Kidney tubule cell (primary cell): ENCODE measurements at regions not wholly inside any gene's neighbourhood (a gene's known extent, or its start where the extent isn't known, plus 50 kb on each side); places are given as distances from the start of the nearest gene placed in this dataset.

Experiments
- DNase-seq: peaks from one replicate; pipeline ENCODE4 v3.0.0-alpha.2; 2018; ENCODE audit warnings: low spot score

DNA sequence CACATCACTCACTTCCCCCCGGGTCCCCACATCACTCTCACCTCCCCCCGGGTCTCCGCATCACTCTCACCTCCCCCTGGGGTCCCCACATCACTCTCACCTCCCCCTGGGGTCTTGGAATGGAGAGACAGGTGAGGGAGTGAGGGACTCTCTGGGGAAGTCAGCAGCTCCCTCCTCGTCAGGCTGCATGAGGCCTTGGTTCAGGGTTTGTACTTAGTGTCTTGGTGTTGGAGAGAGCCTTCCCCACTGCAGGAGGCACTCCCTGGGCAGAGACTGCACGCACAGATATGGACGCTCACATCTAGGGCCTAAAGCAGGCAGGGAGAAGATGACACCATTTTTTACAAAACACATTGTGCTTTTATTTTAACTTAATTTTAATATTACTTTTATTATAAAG lies 56.5 kb upstream of the IRX4 start:
- DNase-seq, result no peak

DNA sequence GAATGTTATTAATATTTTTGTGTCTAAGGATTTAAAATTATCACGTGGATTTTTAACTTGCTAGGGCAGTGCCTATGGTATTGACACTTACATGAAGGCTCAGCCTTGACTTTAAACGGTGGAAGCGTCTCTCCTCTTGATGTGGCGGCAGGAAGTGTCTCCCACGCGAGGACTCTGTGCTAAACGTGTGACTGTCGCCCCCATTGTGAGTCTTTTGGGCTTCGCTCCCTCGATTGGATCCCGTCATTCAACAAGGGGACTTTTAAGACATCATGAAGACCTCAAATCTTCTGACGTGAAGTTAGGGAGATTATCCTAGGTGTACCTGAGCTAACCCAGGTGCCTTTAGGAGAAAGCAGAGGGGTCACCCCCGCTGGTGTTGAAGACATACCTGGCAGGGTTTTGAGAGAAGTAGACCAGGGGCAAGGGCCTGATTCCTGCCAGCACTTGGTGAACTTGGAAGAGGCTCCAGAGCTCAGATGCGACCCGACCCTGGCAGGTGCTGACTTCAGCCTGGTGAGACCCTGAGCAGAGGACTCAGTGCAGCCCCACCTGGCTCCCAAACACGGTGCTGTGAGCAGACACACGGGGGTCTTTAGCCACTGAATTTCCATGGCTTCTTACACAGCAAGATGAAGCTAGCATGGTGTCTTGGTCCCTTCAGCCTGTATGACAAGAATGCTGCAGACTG lies 55.7 kb upstream of the IRX4 start:
- DNase-seq, result no peak

DNA sequence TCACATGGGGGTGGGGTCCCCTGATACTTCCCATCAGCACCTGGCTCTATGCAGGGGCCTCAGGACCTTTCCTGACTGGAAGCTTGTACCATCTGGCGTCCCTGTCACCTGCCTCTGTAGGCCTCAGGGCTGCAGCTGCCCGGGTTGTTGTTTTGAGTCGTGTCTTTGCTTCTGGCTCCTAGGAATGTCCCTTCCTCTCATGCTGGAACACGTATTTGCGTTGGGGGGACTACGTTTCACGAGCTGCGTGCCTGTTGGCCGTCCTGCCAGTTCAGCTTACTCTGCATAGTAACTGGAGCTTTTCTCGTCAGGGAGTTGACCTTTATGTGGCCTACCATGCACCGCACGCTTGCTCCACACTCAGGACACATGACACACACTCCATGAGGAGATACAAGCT lies 54.9 kb upstream of the IRX4 start:
- DNase-seq, result no peak

DNA sequence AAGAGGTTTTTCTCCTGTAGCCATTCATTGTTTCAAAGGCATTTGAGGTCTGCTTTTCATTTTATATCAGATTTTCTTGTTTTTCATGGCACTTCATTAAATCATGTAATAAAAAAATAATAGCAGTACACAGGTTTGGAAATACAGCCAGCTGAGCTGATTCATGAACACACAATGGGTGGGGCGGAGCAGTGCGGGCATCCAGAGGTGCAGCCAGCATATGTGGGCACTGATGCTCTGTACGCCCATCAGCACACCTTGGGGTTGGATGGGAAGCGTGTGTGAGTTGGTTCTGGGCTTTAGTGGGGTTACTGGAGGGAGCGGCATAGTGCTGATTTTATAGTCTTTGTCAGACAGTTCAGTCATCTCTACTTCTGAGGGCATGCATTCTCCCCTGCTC lies 54.2 kb upstream of the IRX4 start:
- DNase-seq, result no peak

DNA sequence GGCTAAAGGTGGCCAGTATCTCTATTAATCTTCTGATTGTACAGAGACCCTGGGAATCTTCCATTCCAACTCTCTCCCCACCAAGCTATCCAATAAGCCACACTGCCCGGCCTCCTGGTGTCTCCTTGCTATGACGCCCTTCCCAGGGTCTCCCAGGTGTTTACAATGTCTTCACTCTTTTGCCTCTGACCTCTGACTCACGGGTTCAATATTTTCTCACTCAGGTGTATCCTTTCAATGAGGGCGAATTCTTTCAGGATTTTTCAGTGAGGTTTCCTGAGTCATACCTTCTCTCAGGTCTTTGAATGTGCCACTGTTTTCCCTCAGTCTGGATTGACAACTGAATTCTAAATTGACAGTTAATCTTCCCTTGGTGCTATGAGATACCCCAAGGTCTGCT lies 53.7 kb upstream of the IRX4 start:
- peak; percentile 79 for DNase-seq

DNA sequence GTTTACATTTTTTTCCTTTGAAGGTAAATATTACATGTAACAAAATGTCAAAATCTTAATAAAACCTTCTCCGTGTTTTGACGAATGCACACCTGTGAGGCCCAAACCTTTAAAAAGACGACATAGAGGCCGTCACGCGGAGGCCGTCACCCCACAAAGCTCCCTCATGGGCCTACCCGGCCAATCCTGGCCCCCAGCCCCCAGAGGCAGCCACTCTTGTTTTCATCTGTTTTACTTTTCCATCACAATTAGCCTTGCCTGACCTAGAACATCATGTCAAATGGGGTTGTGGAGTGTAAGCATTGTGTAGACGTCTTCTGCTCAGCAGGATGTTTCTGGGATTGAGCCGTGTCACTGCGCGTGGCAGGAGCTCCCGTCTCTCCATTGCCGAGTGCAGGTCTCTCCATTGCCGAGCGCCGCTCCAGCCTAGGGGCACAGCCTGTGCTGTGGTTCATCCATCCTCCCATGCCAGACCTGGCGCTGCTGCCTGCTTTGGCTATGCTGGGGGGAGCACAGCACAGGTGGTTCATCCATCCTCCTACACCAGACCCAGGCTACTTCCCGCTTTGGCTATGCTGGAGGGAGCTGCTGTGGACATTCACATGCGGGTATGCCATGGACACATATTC lies 52.2 kb upstream of the IRX4 start:
- DNase-seq, result no peak

DNA sequence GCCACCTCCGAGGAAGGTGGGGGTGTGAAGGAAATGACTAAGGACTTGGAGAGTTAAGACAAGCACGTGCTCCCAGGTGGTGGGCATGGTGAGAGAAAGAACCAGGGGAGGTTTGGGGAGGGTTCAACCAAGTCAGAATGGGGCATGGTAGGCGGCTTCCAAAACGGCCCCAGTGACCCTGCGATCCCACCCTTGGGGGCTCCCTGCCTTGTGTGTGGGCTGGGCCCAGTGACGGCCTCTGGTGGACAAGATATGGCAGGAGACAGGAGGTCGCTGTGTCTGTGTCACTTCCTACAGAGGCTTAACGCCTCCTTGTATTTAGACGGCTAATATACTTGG lies 51.3 kb upstream of the IRX4 start:
- DNase-seq, result no peak

DNA sequence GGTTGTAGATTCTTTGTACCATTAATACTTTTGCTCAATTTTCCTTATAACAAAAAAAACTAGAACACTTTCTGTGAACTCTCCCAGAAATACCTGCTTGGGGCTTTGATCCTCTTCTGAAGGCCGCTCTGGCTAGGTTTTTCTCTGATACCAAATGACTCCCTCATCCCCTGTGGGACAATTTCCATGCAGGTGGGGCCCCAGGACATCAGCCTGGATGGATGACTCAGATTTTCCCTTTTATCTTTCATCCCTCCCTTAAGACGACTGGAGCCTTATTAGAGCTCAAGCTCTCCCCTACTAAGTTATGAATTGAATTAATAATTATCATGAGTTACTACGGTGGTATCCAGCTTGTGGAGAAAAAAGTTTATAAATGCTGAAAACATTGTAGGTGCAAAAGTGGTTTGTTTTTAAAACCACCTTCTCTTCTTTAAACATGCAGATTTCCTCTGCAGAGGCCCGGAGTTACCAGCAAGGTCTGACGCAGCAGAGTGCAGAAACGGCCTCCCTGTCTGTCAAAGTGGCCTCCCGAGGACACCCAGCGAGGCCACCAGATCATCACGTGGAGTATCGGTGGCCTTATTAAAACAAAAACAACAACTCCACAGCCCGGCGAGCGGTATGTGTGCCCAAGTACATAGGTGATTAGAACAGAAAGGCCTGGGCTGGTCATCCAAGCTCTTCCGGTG lies 50.8 kb upstream of the IRX4 start:
- no peak for DNase-seq
